ENCODE measurements at regions not wholly inside any gene's neighbourhood (a gene's known extent, or its start where the extent isn't known, plus 50 kb on each side); places are given as distances from the start of the nearest gene placed in this dataset.

GRCh38 chr17:77754956-77755355 is 203.5 kb upstream of the TNRC6C start:
- Histone ChIP-seq H3K4me3 (ENCODE audit: low read length) (no peak overlapping the region), H3K9ac (ENCODE audit: low read length) (no peak overlapping the region), H4K20me1 (ENCODE audit: insufficient read depth, low read length) (no peaks in the 10 kb centered on the region), H3K4me1 (ENCODE audit: low read length) (no peaks in the 10 kb centered on the region), H3K27ac (ENCODE audit: low read length) (no peak overlapping the region), H3K36me3 (replicated peaks; ENCODE audit: low read depth, low read length) (no peaks in the 10 kb centered on the region), H3K4me2 (ENCODE audit: low read length) (no peak overlapping the region), H3K27me3 (ENCODE audit: low read depth, low read length) (peaks cover 20% of the 10 kb centered on the region), H3K9me3 (ENCODE audit: insufficient read depth, low read length) (no peaks in the 10 kb centered on the region), H2AFZ (ENCODE audit: low read depth, low read length) (no peak overlapping the region), H3K79me2 (ENCODE audit: low read length) (no peaks in the 10 kb centered on the region)
- TF ChIP-seq CTCF (IDR thresholded peaks at IDR 0.05; ENCODE audit: low read depth, low read length), result no peak
- TF ChIP-seq EZH2phosphoT487 (IDR thresholded peaks at IDR 0.05; ENCODE audit: low read depth), result no peak

GRCh38 chr17:77755410-77755963 is 203.0 kb upstream of the TNRC6C start:
- TF ChIP-seq EZH2phosphoT487 (IDR thresholded peaks at IDR 0.05; ENCODE audit: low read depth) (no peak), CTCF (IDR thresholded peaks at IDR 0.05; ENCODE audit: low read depth, low read length) (no peak)
- Histone ChIP-seq H3K79me2 (ENCODE audit: low read length) (no peaks in the 10 kb centered on the region), H4K20me1 (ENCODE audit: insufficient read depth, low read length) (no peaks in the 10 kb centered on the region), H3K36me3 (replicated peaks; ENCODE audit: low read depth, low read length) (no peaks in the 10 kb centered on the region), H3K4me3 (ENCODE audit: low read length) (no peak overlapping the region), H3K4me1 (ENCODE audit: low read length) (no peaks in the 10 kb centered on the region), H3K27me3 (ENCODE audit: low read depth, low read length) (peaks cover 15% of the 10 kb centered on the region), H3K4me2 (ENCODE audit: low read length) (no peak overlapping the region), H2AFZ (ENCODE audit: low read depth, low read length) (no peak overlapping the region), H3K27ac (ENCODE audit: low read length) (no peak overlapping the region), H3K9me3 (ENCODE audit: insufficient read depth, low read length) (no peaks in the 10 kb centered on the region), H3K9ac (ENCODE audit: low read length) (no peak overlapping the region)

- Histone ChIP-seq H3K36me3 (replicated peaks; ENCODE audit: low read depth, low read length) (no peaks in the 10 kb centered on the region), H3K79me2 (ENCODE audit: low read length) (no peaks in the 10 kb centered on the region), H3K4me3 (ENCODE audit: low read length) (no peak overlapping the region), H3K9ac (ENCODE audit: low read length) (no peak overlapping the region), H3K27me3 (ENCODE audit: low read depth, low read length) (peaks cover 10% of the 10 kb centered on the region), H3K4me2 (ENCODE audit: low read length) (no peak overlapping the region), H4K20me1 (ENCODE audit: insufficient read depth, low read length) (no peaks in the 10 kb centered on the region), H2AFZ (ENCODE audit: low read depth, low read length) (no peak overlapping the region), H3K27ac (ENCODE audit: low read length) (no peak overlapping the region), H3K9me3 (ENCODE audit: insufficient read depth, low read length) (no peaks in the 10 kb centered on the region), H3K4me1 (ENCODE audit: low read length) (no peaks in the 10 kb centered on the region)
- TF ChIP-seq CTCF (IDR thresholded peaks at IDR 0.05; ENCODE audit: low read depth, low read length) (no peak), EZH2phosphoT487 (IDR thresholded peaks at IDR 0.05; ENCODE audit: low read depth) (no peak)
These were observed 202.5 kb upstream of the TNRC6C start for GRCh38 chr17:77756028-77756427.

- Histone ChIP-seq H2AFZ (ENCODE audit: low read depth, low read length) (no peak overlapping the region), H3K27me3 (ENCODE audit: low read depth, low read length) (peaks cover 7% of the 10 kb centered on the region; the same call in 1 of the 2 replicates), H3K4me1 (ENCODE audit: low read length) (no peaks in the 10 kb centered on the region), H3K9me3 (ENCODE audit: insufficient read depth, low read length) (no peaks in the 10 kb centered on the region), H3K4me2 (ENCODE audit: low read length) (no peak overlapping the region), H3K79me2 (ENCODE audit: low read length) (no peaks in the 10 kb centered on the region), H3K4me3 (ENCODE audit: low read length) (no peak overlapping the region), H3K36me3 (replicated peaks; ENCODE audit: low read depth, low read length) (no peaks in the 10 kb centered on the region), H3K27ac (ENCODE audit: low read length) (no peak overlapping the region), H4K20me1 (ENCODE audit: insufficient read depth, low read length) (no peaks in the 10 kb centered on the region), H3K9ac (ENCODE audit: low read length) (no peak overlapping the region)
- TF ChIP-seq EZH2phosphoT487 (IDR thresholded peaks at IDR 0.05; ENCODE audit: low read depth), result no peak
- TF ChIP-seq CTCF (IDR thresholded peaks at IDR 0.05; ENCODE audit: low read depth, low read length), result no peak
These were observed 201.5 kb upstream of the TNRC6C start for GRCh38 chr17:77756846-77757560.

Data from OCI-LY3 (cell line).